CD4-positive, CD25-positive, alpha-beta regulatory T cell (primary cell): ENCODE measurements at regions not wholly inside any gene's neighbourhood (a gene's known extent, or its start where the extent isn't known, plus 50 kb on each side); places are given as distances from the start of the nearest gene placed in this dataset.

Experiments
- ATAC-seq, 2 donors: fragments of 150-1000 bp; cut with Tn5 transposase; one replicate each; pipeline ENCODE4 v1.10.0; 2021; ENCODE audit warnings: low read depth in 2 of 2, moderate number of reproducible peaks in 2 of 2, moderate library complexity in 1 of 2
- DNase-seq, 3 donors: peaks; one replicate each; pipeline versions ENCODE4 v3.0.0 to v3.0.0-alpha.2; 2012 to 2022; ENCODE audit warnings: mixed read lengths in 1 of 3
- H3K27ac ChIP-seq: one replicate; pipeline ENCODE4 v1.7.0; 2013; ENCODE audit warnings: mild to moderate bottlenecking, low read length; ENCODE audit not compliant: insufficient read depth, poor library complexity, severe bottlenecking
- H3K27me3 ChIP-seq: one replicate; pipeline ENCODE4 v1.7.0; 2013; ENCODE audit warnings: low read length; ENCODE audit not compliant: control insufficient read depth, insufficient read depth
- H3K36me3 ChIP-seq: one replicate; pipeline ENCODE4 v1.7.0; 2013; ENCODE audit warnings: mild to moderate bottlenecking, low read length, moderate library complexity; ENCODE audit not compliant: control insufficient read depth, insufficient read depth
- H3K4me1 ChIP-seq: 2 replicates; pipeline ENCODE4 v1.7.0; 2013; ENCODE audit warnings: mild to moderate bottlenecking, low read length; ENCODE audit not compliant: insufficient read depth, control insufficient read depth, poor library complexity, severe bottlenecking
- H3K4me3 ChIP-seq: one replicate; pipeline ENCODE4 v1.7.0; 2013; ENCODE audit warnings: low read depth, mild to moderate bottlenecking, low read length, moderate library complexity
- H3K9me3 ChIP-seq, 2 experiments: 1 replicate in 1 of 2; 2 replicates in 1 of 2; pipeline ENCODE4 v1.7.0; 2013; ENCODE audit warnings: low read length in 2 of 2, mild to moderate bottlenecking in 1 of 2, moderate library complexity in 1 of 2; ENCODE audit not compliant: control insufficient read depth in 2 of 2
- H3K27ac Mint-ChIP-seq, 3 donors: one replicate each; pipeline ENCODE4 v1.8.0; 2020 to 2022; ENCODE audit warnings: mild to moderate bottlenecking in 3 of 3, mixed read lengths in 3 of 3, moderate library complexity in 2 of 3
- H3K27me3 Mint-ChIP-seq: one replicate; pipeline ENCODE4 v1.8.0; 2022; ENCODE audit warnings: mild to moderate bottlenecking, mixed read lengths
- H3K36me3 Mint-ChIP-seq: one replicate; pipeline ENCODE4 v1.8.0; 2020; ENCODE audit warnings: mixed read lengths
- H3K4me1 Mint-ChIP-seq, 4 donors: one replicate each; pipeline ENCODE4 v1.8.0; 2020 to 2022; ENCODE audit warnings: mixed read lengths in 4 of 4, mild to moderate bottlenecking in 1 of 4
- H3K4me3 Mint-ChIP-seq, 4 donors: one replicate each; pipeline ENCODE4 v1.8.0; 2020 to 2022; ENCODE audit warnings: mild to moderate bottlenecking in 4 of 4, mixed read lengths in 4 of 4, moderate library complexity in 3 of 4
- H3K9me3 Mint-ChIP-seq, 7 donors: one replicate each; pipeline ENCODE4 v1.8.0; 2020 to 2022; ENCODE audit warnings: mixed read lengths in 7 of 7, mild to moderate bottlenecking in 3 of 7, moderate library complexity in 2 of 7

DNA sequence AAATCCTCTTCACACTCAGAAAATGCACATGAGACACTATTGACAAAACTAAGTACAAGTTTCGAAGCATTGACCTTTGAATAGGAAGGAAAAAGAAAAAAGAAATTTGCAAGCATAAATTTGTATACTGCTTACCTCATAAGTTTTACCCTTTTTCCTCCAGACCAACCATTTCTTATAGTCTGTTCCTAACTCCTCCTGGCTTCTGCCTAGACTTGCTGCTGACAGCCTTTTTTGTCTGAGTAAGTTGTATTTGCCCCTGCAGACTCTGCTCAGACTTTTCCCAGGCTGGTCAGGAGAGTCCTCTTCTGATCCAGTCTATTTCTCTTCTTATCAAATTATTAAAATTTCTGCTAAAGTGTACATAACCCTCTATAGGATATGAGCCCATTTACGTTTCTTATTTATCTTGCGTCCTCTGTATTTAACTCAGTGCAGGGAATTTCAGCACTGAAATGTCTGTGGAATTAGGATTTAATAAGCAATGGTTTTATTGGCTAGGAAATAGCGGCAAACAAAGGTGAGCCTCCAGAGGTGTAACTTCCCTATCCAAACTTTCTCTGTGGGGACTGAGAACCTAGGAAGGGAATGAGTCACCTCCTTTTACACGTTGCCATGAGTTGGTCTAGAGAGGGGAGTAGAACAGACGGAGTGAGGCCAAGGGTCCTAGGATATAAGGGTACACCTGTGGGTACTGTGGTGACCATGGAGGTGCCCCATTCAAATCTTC lies 207.1 kb upstream of the MARCKS start:
- H3K4me1 ChIP-seq: no peaks in the 10 kb centered on the region
- H3K27ac Mint-ChIP-seq: no peak overlapping the region
- no peak overlapping the region for H3K4me3 Mint-ChIP-seq
- DNase-seq: no peak
- H3K27me3 Mint-ChIP-seq: peaks cover 18% of the 10 kb centered on the region
- no peak overlapping the region for H3K27ac ChIP-seq
- H3K36me3 ChIP-seq: no peaks in the 10 kb centered on the region
- no peaks in the 10 kb centered on the region for H3K9me3 Mint-ChIP-seq
- H3K36me3 Mint-ChIP-seq: no peaks in the 10 kb centered on the region
- H3K9me3 ChIP-seq: no peaks in the 10 kb centered on the region
- H3K4me3 ChIP-seq: no peak overlapping the region
- no peak for ATAC-seq
- peaks cover 2% of the 10 kb centered on the region for H3K27me3 ChIP-seq
- H3K4me1 Mint-ChIP-seq: no peaks in the 10 kb centered on the region

DNA sequence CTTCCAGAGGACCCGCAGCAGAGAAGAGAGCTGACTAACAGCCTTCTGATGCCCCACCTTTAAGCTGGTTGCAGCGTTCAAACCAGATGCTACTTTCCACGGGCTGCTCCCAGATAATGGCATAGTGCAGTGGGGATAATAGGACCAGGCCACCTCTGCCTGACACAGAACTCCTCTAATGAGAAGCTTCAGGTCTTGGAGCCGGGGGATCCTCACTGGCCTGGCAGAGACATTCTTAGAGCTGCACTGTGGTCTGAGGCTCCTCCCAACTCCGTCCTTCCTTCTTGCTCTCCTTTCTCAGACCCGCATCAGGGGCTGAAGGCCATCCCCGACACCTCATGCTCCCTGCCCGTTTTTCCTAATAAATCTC lies 206.6 kb upstream of the MARCKS start:
- no peaks in the 10 kb centered on the region for H3K4me1 Mint-ChIP-seq
- Histone ChIP-seq H3K27me3 (peaks cover 2% of the 10 kb centered on the region), H3K9me3 (no peaks in the 10 kb centered on the region), H3K27ac (no peak overlapping the region), H3K36me3 (no peaks in the 10 kb centered on the region), H3K4me1 (no peaks in the 10 kb centered on the region), H3K4me3 (no peak overlapping the region)
- H3K9me3 Mint-ChIP-seq: no peaks in the 10 kb centered on the region
- no peak overlapping the region for H3K4me3 Mint-ChIP-seq
- peaks cover 18% of the 10 kb centered on the region for H3K27me3 Mint-ChIP-seq
- no peaks in the 10 kb centered on the region for H3K36me3 Mint-ChIP-seq
- DNase-seq (no peak), ATAC-seq (no peak)
- no peak overlapping the region for H3K27ac Mint-ChIP-seq

DNA sequence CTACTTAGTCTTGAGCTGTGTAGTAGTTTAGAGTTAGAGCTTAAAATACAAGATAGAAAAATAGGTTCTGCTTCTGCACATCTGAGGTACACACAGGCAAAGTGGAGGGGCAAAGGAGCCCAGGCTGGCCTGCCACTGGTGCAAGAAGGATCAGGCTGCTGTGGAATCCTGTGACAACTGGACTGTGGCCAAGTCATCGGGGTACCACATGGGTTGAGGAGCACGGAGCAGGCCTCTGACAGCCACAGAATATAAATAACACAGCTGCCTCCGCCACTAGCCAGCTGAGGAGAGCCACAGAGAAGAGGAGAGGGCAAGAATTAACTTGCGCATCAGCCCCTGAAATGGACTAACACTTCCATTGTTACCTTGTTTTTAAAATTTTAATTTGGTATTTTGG lies 206.0 kb upstream of the MARCKS start:
- H3K27ac ChIP-seq: no peak overlapping the region
- H3K4me3 ChIP-seq: no peak overlapping the region

DNA sequence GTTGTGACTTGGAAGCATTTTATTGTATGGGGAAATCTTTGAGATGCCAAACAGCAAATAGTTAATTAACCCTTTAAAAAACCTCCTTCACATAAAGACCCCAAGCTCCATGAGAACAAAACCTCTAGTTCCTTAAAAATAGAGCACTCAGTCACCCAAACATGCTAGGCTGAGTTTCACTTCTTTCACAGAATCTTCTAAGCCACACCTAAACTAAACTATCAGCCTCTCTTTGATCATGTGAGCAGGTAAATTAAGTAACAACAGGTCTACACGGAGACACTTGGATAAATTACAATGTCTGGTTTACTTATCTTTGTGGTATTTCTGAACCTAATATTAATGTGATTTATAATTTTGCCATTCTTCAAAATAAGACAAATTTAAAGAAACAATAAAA lies 205.2 kb upstream of the MARCKS start:
- no peak overlapping the region for H3K4me3 ChIP-seq
- Mint-ChIP-seq H3K9me3 (no peaks in the 10 kb centered on the region), H3K27ac (no peak overlapping the region), H3K27me3 (peaks cover 15% of the 10 kb centered on the region), H3K4me3 (no peak overlapping the region), H3K36me3 (no peaks in the 10 kb centered on the region), H3K4me1 (no peaks in the 10 kb centered on the region)
- H3K36me3 ChIP-seq: no peaks in the 10 kb centered on the region
- H3K27ac ChIP-seq: no peak overlapping the region
- no peak for ATAC-seq
- peaks cover 2% of the 10 kb centered on the region for H3K27me3 ChIP-seq
- H3K4me1 ChIP-seq: no peaks in the 10 kb centered on the region
- DNase-seq: no peak
- H3K9me3 ChIP-seq: no peaks in the 10 kb centered on the region

More for the DNA sequence above, 206.0 kb upstream of the MARCKS start:
- no peak for DNase-seq
- Mint-ChIP-seq H3K27me3 (peaks cover 18% of the 10 kb centered on the region), H3K9me3 (no peaks in the 10 kb centered on the region), H3K36me3 (no peaks in the 10 kb centered on the region), H3K27ac (no peak overlapping the region), H3K4me1 (no peaks in the 10 kb centered on the region), H3K4me3 (no peak overlapping the region)
- no peak for ATAC-seq
- no peaks in the 10 kb centered on the region for H3K9me3 ChIP-seq
- H3K4me1 ChIP-seq: no peaks in the 10 kb centered on the region
- H3K36me3 ChIP-seq: no peaks in the 10 kb centered on the region
- H3K27me3 ChIP-seq: peaks cover 2% of the 10 kb centered on the region

DNA sequence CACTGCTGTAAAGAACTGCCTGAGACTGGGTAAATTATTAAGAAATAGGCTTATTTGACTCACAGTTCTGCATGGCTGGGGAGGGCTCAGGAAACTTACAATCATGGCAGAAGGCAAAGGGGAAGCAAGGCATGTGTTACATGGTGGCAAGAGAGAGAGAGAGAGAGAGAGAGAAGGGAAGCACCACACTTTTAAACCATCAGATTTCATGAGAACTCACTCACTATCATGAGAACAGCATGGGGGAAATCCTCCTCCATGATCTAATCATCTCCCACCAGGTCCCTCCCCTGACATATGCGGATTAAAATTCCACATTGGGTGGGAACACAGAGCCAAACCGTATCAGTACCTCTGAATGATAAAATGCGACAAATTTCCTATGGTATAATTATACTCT lies 203.9 kb upstream of the MARCKS start:
- Mint-ChIP-seq H3K36me3 (no peaks in the 10 kb centered on the region), H3K4me3 (no peak overlapping the region), H3K27me3 (peaks cover 12% of the 10 kb centered on the region), H3K9me3 (no peaks in the 10 kb centered on the region), H3K27ac (no peak overlapping the region), H3K4me1 (no peaks in the 10 kb centered on the region)
- Histone ChIP-seq H3K9me3 (no peaks in the 10 kb centered on the region), H3K4me1 (no peaks in the 10 kb centered on the region), H3K27ac (no peak overlapping the region), H3K27me3 (peaks cover 5% of the 10 kb centered on the region), H3K4me3 (no peak overlapping the region), H3K36me3 (no peaks in the 10 kb centered on the region)
- ATAC-seq (no peak), DNase-seq (no peak)

DNA sequence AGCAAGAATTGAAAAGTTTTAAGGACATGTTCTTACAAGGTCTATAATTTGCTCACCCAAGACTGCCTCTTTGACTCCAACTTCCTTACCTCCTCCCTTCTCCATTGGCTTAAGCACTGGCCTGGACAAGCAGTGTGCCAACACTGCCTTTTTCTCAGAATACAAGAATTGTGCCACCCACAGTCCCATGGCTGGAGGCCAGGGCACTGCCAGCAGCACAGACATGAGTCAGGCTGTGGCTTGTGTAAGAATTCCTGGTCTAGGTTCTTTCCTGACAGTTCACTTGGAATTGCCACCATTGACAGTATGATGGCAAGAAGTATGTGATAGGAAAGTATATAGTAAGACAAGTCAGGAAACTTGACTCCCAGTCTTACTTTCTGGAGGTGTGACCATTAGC lies 202.7 kb upstream of the MARCKS start:
- Histone ChIP-seq H3K27ac (no peak overlapping the region), H3K27me3 (peaks cover 5% of the 10 kb centered on the region), H3K4me3 (no peak overlapping the region), H3K4me1 (no peaks in the 10 kb centered on the region), H3K36me3 (no peaks in the 10 kb centered on the region), H3K9me3 (no peaks in the 10 kb centered on the region)
- H3K4me1 Mint-ChIP-seq: no peaks in the 10 kb centered on the region
- ATAC-seq (no peak), DNase-seq (no peak)
- H3K36me3 Mint-ChIP-seq: no peaks in the 10 kb centered on the region
- no peak overlapping the region for H3K27ac Mint-ChIP-seq
- H3K9me3 Mint-ChIP-seq: no peaks in the 10 kb centered on the region
- peaks cover 7% of the 10 kb centered on the region for H3K27me3 Mint-ChIP-seq
- no peak overlapping the region for H3K4me3 Mint-ChIP-seq

DNA sequence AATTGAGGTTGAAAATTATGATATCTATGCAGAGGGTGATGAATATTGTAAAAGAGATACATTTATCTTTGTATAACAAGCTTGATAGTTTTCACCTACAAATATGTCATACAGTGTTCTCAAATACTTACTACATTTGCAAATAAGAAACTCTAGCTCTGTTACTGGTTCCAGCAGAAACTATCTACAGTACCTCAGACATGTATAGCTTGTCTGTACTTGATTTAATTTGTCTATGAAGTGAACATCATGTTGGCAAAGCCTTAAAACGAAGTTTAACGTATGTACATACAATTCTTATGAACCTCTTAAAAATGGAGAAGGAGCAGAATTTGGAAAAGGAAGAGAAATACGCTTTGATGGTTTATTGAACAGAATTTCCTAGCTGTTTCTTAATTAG lies 201.4 kb upstream of the MARCKS start:
- no peak overlapping the region for H3K27ac Mint-ChIP-seq
- H3K36me3 ChIP-seq: no peaks in the 10 kb centered on the region
- no peaks in the 10 kb centered on the region for H3K9me3 ChIP-seq
- H3K27me3 Mint-ChIP-seq: peaks cover 7% of the 10 kb centered on the region
- no peak overlapping the region for H3K4me3 Mint-ChIP-seq
- H3K27me3 ChIP-seq: peaks cover 5% of the 10 kb centered on the region
- H3K4me3 ChIP-seq: no peak overlapping the region
- H3K4me1 Mint-ChIP-seq: no peaks in the 10 kb centered on the region
- ATAC-seq (no peak), DNase-seq (no peak)
- H3K4me1 ChIP-seq: no peaks in the 10 kb centered on the region
- no peaks in the 10 kb centered on the region for H3K36me3 Mint-ChIP-seq
- no peaks in the 10 kb centered on the region for H3K9me3 Mint-ChIP-seq
- H3K27ac ChIP-seq: no peak overlapping the region

DNA sequence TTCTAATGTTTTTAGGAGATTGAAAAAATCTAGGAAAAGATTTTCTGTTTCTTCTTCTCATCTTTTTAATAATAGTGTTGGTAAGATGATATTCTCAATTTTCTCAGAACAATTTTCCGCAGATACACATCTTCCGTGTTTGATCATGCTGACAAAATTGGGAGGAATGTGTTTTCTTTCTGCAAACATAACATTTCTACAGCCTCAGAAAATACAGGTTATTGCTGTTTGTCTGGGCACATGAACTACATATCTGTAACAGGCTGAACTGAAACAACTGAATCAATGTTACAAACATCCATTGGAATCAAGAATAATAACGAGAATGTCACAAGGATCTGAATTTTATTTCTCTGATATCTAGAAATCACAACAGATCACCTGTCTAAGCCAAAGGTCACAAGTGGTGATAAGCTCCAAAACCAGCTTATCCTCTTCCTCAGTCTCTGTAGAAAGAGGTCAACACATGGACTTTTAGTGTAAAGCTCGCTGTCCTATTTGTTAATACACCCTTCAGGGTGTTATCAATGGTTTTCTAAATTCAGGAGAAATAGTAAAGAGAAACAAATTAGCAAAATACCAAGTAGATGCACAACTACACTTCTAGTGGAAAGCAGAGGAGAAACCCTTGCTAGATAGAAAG lies 197.3 kb upstream of the MARCKS start:
- no peak overlapping the region for H3K4me3 Mint-ChIP-seq
- peaks cover 0 to 3% (median 0%) of the 10 kb centered on the region in 7 donors for H3K9me3 Mint-ChIP-seq
- no peak overlapping the region for H3K27ac ChIP-seq
- peaks cover 3% of the 10 kb centered on the region for H3K27me3 ChIP-seq
- no peaks in the 10 kb centered on the region for H3K4me1 Mint-ChIP-seq
- H3K27ac Mint-ChIP-seq: no peak overlapping the region
- no peaks in the 10 kb centered on the region for H3K9me3 ChIP-seq
- H3K36me3 Mint-ChIP-seq: no peaks in the 10 kb centered on the region
- no peaks in the 10 kb centered on the region for H3K4me1 ChIP-seq
- ATAC-seq: no peak
- no peak for DNase-seq
- H3K27me3 Mint-ChIP-seq: peaks cover 7% of the 10 kb centered on the region
- no peaks in the 10 kb centered on the region for H3K36me3 ChIP-seq
- H3K4me3 ChIP-seq: no peak overlapping the region
